GM23248 (cell line): ENCODE measurements at regions not wholly inside any gene's neighbourhood (a gene's known extent, or its start where the extent isn't known, plus 50 kb on each side); places are given as distances from the start of the nearest gene placed in this dataset.

Experiments
- EZH2 ChIP-seq: fragments of 200-600 bp; sonication (generic); IDR thresholded peaks from 2 replicates; pipeline ENCODE4 v1.6.1; 2018; ENCODE audit warnings: antibody characterized with exemption, mild to moderate bottlenecking; ENCODE audit not compliant: insufficient read depth, poor library complexity, severe bottlenecking
- EZH2phosphoT487 ChIP-seq: fragments of 200-600 bp; sonication (generic); IDR thresholded peaks from 2 replicates; pipeline ENCODE4 v1.6.1; 2018; ENCODE audit warnings: antibody characterized with exemption, moderate library complexity, mild to moderate bottlenecking, low read depth; ENCODE audit not compliant: insufficient read depth

DNA sequence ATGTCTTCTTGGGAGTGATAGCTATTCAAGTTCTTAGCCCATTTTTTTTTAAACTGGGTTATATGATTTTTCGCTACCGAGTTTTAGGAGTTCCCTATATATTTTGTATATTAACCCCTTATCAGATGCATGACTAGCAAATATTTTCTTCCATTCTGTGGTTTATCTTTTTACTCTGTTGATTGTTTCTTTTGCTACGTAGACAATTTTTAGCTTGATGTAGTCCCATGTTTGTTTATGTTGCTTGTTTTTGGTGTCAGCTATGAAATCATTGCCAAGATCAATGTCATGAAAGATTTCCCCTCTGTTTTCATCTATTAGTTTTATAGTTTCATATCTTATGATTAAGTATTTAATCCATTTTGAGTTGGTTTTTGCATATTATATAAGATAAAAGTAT lies 480.5 kb downstream of the CDH11 start:
- no peak for TF ChIP-seq EZH2
- TF ChIP-seq EZH2phosphoT487: no peak
